ENCODE measurements at regions not wholly inside any gene's neighbourhood (a gene's known extent, or its start where the extent isn't known, plus 50 kb on each side); places are given as distances from the start of the nearest gene placed in this dataset.

- DNase-seq, result no peak
Measured at GRCh38 chr7:96638669-96639068, 71.0 kb downstream of the SEM1 start.

GRCh38 chr7:96637522-96637921, 72.1 kb downstream of the SEM1 start:
- no peak for DNase-seq

GRCh38 chr7:96636979-96637378, 72.7 kb downstream of the SEM1 start:
- DNase-seq, result no peak

- no peak for DNase-seq
Measured at GRCh38 chr7:96636342-96636860, 73.2 kb downstream of the SEM1 start.

- no peak for DNase-seq
Measured at GRCh38 chr7:96629884-96630283, 79.8 kb downstream of the SEM1 start.

GRCh38 chr7:96624954-96625353, 84.7 kb downstream of the SEM1 start:
- no peak for DNase-seq

GRCh38 chr7:96621932-96622331, 87.7 kb downstream of the SEM1 start:
- no peak for DNase-seq

GRCh38 chr7:96614154-96614867, 95.3 kb downstream of the SEM1 start:
- DNase-seq, result no peak

- no peak for DNase-seq
Measured at GRCh38 chr7:96612034-96612433, 97.6 kb downstream of the SEM1 start.

- DNase-seq, result no peak
Measured at GRCh38 chr7:96605045-96605716, 104.5 kb downstream of the SEM1 start.

GRCh38 chr7:96599288-96599936, 110.2 kb downstream of the SEM1 start:
- DNase-seq, result no peak

GRCh38 chr7:96598421-96598820, 111.2 kb downstream of the SEM1 start:
- DNase-seq, result no peak

GRCh38 chr7:96596120-96596826, 113.4 kb downstream of the SEM1 start:
- DNase-seq, result no peak

GRCh38 chr7:96591900-96592676, 117.6 kb downstream of the SEM1 start:
- no peak for DNase-seq

GRCh38 chr7:96591159-96591899, 118.3 kb downstream of the SEM1 start:
- DNase-seq, result no peak

GRCh38 chr7:96589038-96589437, 120.6 kb downstream of the SEM1 start:
- DNase-seq, result no peak

- no peak for DNase-seq
Measured at GRCh38 chr7:96579119-96579518, 130.5 kb downstream of the SEM1 start.

- DNase-seq, result no peak
Measured at GRCh38 chr7:96578606-96579005, 131.0 kb downstream of the SEM1 start.

- DNase-seq, result no peak
Measured at GRCh38 chr7:96563409-96563808, 146.2 kb downstream of the SEM1 start.

- no peak for DNase-seq
Measured at GRCh38 chr7:96562966-96563365, 146.7 kb downstream of the SEM1 start.

- DNase-seq, result no peak
Measured at GRCh38 chr7:96562458-96562857, 147.2 kb downstream of the SEM1 start.

- no peak for DNase-seq
Measured at GRCh38 chr7:96561892-96562291, 147.8 kb downstream of the SEM1 start.

Data from stimulated activated CD4-positive, alpha-beta T cell treated with anti-CD3 and anti-CD28 coated beads, Interleukin-2, amount 100 ng/mL, for 24 hours (primary cell).